ENCODE measurements at regions not wholly inside any gene's neighbourhood (a gene's known extent, or its start where the extent isn't known, plus 50 kb on each side); places are given as distances from the start of the nearest gene placed in this dataset.
"Not testable (repeated sequence)": the region's sequence is repeated elsewhere in the genome, so short reads cannot be mapped to it uniquely, and the experiment has no call there.

- intact Hi-C loops (cut with micrococcal nuclease) = no loop called here
- no peak for ATAC-seq
- no peak for DNase-seq
Observed at GRCh38 chr4:27931584-27931983, 1070.9 kb downstream of the STIM2 start.

GRCh38 chr4:27934871-27935270 lies 1074.2 kb downstream of the STIM2 start:
- ATAC-seq = no peak
- intact Hi-C loops (cut with micrococcal nuclease) = no loop called here

GRCh38 chr4:27946799-27947198 lies 1086.2 kb downstream of the STIM2 start:
- ATAC-seq (no peak), DNase-seq (no peak)
- intact Hi-C loops (cut with micrococcal nuclease) = no loop called here

More at GRCh38 chr4:27934871-27935270, 1074.2 kb downstream of the STIM2 start:
- DNase-seq = no peak

GRCh38 chr4:27947302-27947701 lies 1086.7 kb downstream of the STIM2 start:
- intact Hi-C loops (cut with micrococcal nuclease) = no loop called here
- no peak for ATAC-seq
- DNase-seq = no peak

GRCh38 chr4:27964095-27964494 lies 1103.5 kb downstream of the STIM2 start:
- intact Hi-C loops (cut with micrococcal nuclease) = no loop called here
- ATAC-seq (no peak), DNase-seq (no peak)

- intact Hi-C loops (cut with micrococcal nuclease) = no loop called here
- ATAC-seq (no peak), DNase-seq (no peak)
Observed at GRCh38 chr4:27966664-27967063, 1106.0 kb downstream of the STIM2 start.

- intact Hi-C loops (cut with micrococcal nuclease) = no loop called here
- no peak for ATAC-seq
- DNase-seq = no peak
Observed at GRCh38 chr4:27973056-27973455, 1112.4 kb downstream of the STIM2 start.

- intact Hi-C loops (cut with micrococcal nuclease) = no loop called here
- DNase-seq = no peak
Observed at GRCh38 chr4:27973700-27974099, 1113.1 kb downstream of the STIM2 start.

GRCh38 chr4:27974339-27974738 lies 1113.7 kb downstream of the STIM2 start:
- DNase-seq = no peak
- no peak for ATAC-seq
- intact Hi-C loops (cut with micrococcal nuclease) = no loop called here

More at GRCh38 chr4:27973700-27974099, 1113.1 kb downstream of the STIM2 start:
- ATAC-seq = no peak

GRCh38 chr4:27974881-27975280 lies 1114.2 kb downstream of the STIM2 start:
- intact Hi-C loops (cut with micrococcal nuclease); DNase-seq; ATAC-seq: not testable (repeated sequence)

- DNase-seq; intact Hi-C loops (cut with micrococcal nuclease); ATAC-seq: not testable (repeated sequence)
Observed at GRCh38 chr4:27978427-27979109, 1117.9 kb downstream of the STIM2 start.

- intact Hi-C loops (cut with micrococcal nuclease) = no loop called here
- DNase-seq (no peak), ATAC-seq (no peak)
Observed at GRCh38 chr4:27985522-27985921, 1124.9 kb downstream of the STIM2 start.

- intact Hi-C loops (cut with micrococcal nuclease) = no loop called here
- DNase-seq = no peak
- no peak for ATAC-seq
Observed at GRCh38 chr4:27986476-27986875, 1125.8 kb downstream of the STIM2 start.

- no peak for DNase-seq
- no peak for ATAC-seq
- intact Hi-C loops (cut with micrococcal nuclease) = no loop called here
Observed at GRCh38 chr4:28001698-28002097, 1141.1 kb downstream of the STIM2 start.

- DNase-seq (no peak), ATAC-seq (no peak)
- intact Hi-C loops (cut with micrococcal nuclease) = no loop called here
Observed at GRCh38 chr4:28004520-28004919, 1143.9 kb downstream of the STIM2 start.

GRCh38 chr4:28006021-28006420 lies 1145.4 kb downstream of the STIM2 start:
- intact Hi-C loops (cut with micrococcal nuclease) = no loop called here
- no peak for ATAC-seq
- no peak for DNase-seq

GRCh38 chr4:28007693-28008092 lies 1147.1 kb downstream of the STIM2 start:
- intact Hi-C loops (cut with micrococcal nuclease) = no loop called here
- DNase-seq (no peak), ATAC-seq (no peak)

GRCh38 chr4:28009541-28009940 lies 1148.9 kb downstream of the STIM2 start:
- DNase-seq (no peak), ATAC-seq (no peak)
- intact Hi-C loops (cut with micrococcal nuclease) = no loop called here

- ATAC-seq (no peak), DNase-seq (no peak)
- intact Hi-C loops (cut with micrococcal nuclease) = no loop called here
Observed at GRCh38 chr4:28010577-28011240, 1150.1 kb downstream of the STIM2 start.

- intact Hi-C loops (cut with micrococcal nuclease) = no loop called here
- ATAC-seq = no peak
- DNase-seq = no peak
Observed at GRCh38 chr4:28014469-28014868, 1153.8 kb downstream of the STIM2 start.

GRCh38 chr4:28015996-28016395 lies 1155.4 kb downstream of the STIM2 start:
- intact Hi-C loops (cut with micrococcal nuclease) = no loop called here
- ATAC-seq = no peak

More at GRCh38 chr4:28015996-28016395, 1155.4 kb downstream of the STIM2 start:
- no peak for DNase-seq

All from left ventricle myocardium superior (tissue), 1 donor.